HG03196 (cell line): ENCODE measurements at regions not wholly inside any gene's neighbourhood (a gene's known extent, or its start where the extent isn't known, plus 50 kb on each side); places are given as distances from the start of the nearest gene placed in this dataset.
"Not testable (repeated sequence)": the region's sequence is repeated elsewhere in the genome, so short reads cannot be mapped to it uniquely, and the experiment has no call there.

Source experiments
- ATAC-seq: cut with Tn5 transposase; IDR thresholded peaks from one replicate; pipeline ENCODE4 v1.9.1; 2021; ENCODE audit not compliant: unreplicated experiment

- ATAC-seq = no peak
Observed at GRCh38 chr20:12564979-12565378, 443.8 kb upstream of the SPTLC3 start.

- ATAC-seq = no peak
Observed at GRCh38 chr20:12566596-12566995, 442.2 kb upstream of the SPTLC3 start.

GRCh38 chr20:12570371-12570770 lies 438.4 kb upstream of the SPTLC3 start:
- ATAC-seq = no peak

- ATAC-seq = no peak
Observed at GRCh38 chr20:12573442-12573841, 435.3 kb upstream of the SPTLC3 start.

GRCh38 chr20:12575352-12576095 lies 433.2 kb upstream of the SPTLC3 start:
- no peak for ATAC-seq

GRCh38 chr20:12577213-12577612 lies 431.6 kb upstream of the SPTLC3 start:
- no peak for ATAC-seq

GRCh38 chr20:12581644-12582289 lies 427.0 kb upstream of the SPTLC3 start:
- ATAC-seq = no peak

- not testable (repeated sequence) for ATAC-seq
Observed at GRCh38 chr20:12582710-12583109, 426.1 kb upstream of the SPTLC3 start.

- no peak for ATAC-seq
Observed at GRCh38 chr20:12591949-12592470, 416.8 kb upstream of the SPTLC3 start.

GRCh38 chr20:12592756-12593155 lies 416.0 kb upstream of the SPTLC3 start:
- no peak for ATAC-seq

- no peak for ATAC-seq
Observed at GRCh38 chr20:12593342-12593873, 415.4 kb upstream of the SPTLC3 start.

- ATAC-seq = no peak
Observed at GRCh38 chr20:12594410-12595088, 414.2 kb upstream of the SPTLC3 start.

GRCh38 chr20:12595841-12596240 lies 412.9 kb upstream of the SPTLC3 start:
- ATAC-seq = no peak

GRCh38 chr20:12596863-12597262 lies 411.9 kb upstream of the SPTLC3 start:
- no peak for ATAC-seq

- ATAC-seq = no peak
Observed at GRCh38 chr20:12597551-12597950, 411.2 kb upstream of the SPTLC3 start.

GRCh38 chr20:12598894-12599293 lies 409.9 kb upstream of the SPTLC3 start:
- no peak for ATAC-seq

GRCh38 chr20:12599494-12599893 lies 409.3 kb upstream of the SPTLC3 start:
- ATAC-seq = no peak

- no peak for ATAC-seq
Observed at GRCh38 chr20:12605751-12606150, 403.0 kb upstream of the SPTLC3 start.

GRCh38 chr20:12610871-12611270 lies 397.9 kb upstream of the SPTLC3 start:
- no peak for ATAC-seq

- ATAC-seq = no peak
Observed at GRCh38 chr20:12614764-12615163, 394.0 kb upstream of the SPTLC3 start.

GRCh38 chr20:12617076-12617475 lies 391.7 kb upstream of the SPTLC3 start:
- ATAC-seq = no peak

GRCh38 chr20:12623870-12624269 lies 384.9 kb upstream of the SPTLC3 start:
- no peak for ATAC-seq
